ENCODE measurements at regions not wholly inside any gene's neighbourhood (a gene's known extent, or its start where the extent isn't known, plus 50 kb on each side); places are given as distances from the start of the nearest gene placed in this dataset.

GRCh38 chr1:221072214-221072613, 193.0 kb downstream of the HLX start:
- DNase-seq, result no peak

- peak; percentile 26 for DNase-seq
Observed at GRCh38 chr1:221074332-221074731, 195.1 kb downstream of the HLX start.

- no peak for DNase-seq
Observed at GRCh38 chr1:221075911-221076310, 196.7 kb downstream of the HLX start.

- DNase-seq, result peak; percentile 44
Observed at GRCh38 chr1:221076391-221076811, 197.2 kb downstream of the HLX start.

GRCh38 chr1:221078260-221078965, 199.2 kb downstream of the HLX start:
- DNase-seq, result peak; percentile 38

GRCh38 chr1:221083902-221084301, 204.7 kb downstream of the HLX start:
- no peak for DNase-seq

GRCh38 chr1:221084681-221085080, 205.4 kb downstream of the HLX start:
- no peak for DNase-seq

DNA sequence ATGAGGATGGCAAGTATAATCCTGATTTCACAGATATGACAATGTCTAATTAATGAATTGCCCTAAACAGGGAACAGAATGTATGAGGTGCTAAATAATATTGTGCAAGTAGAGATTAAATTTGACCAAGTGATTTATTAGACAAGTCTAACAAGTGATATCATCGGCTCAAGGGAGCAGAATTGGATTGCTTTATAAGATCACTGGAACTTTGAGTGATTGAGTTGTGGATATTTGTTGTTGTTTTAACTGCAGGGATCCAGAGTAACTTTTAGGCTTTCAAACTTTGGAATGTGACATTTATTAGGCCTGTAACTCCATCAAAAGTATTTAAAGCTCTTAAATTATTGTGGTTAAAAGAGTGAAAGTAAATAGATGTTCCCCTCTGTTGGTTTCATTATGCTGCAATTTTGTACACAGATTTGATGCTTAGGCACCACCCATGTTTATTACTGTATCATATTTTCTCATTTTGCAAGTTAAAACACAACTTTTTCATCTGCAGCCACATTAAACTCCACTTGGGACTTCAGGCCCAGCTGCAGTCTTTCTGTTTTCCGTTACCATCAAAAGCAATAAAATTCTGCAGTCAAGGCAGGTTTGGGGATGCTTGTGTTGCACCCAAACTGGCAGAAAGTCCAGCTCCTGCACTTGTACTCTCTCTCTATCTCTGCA, 206.6 kb downstream of the HLX start:
- peak; percentile 44 for DNase-seq

GRCh38 chr1:221087919-221088318, 208.7 kb downstream of the HLX start:
- no peak for DNase-seq

DNA sequence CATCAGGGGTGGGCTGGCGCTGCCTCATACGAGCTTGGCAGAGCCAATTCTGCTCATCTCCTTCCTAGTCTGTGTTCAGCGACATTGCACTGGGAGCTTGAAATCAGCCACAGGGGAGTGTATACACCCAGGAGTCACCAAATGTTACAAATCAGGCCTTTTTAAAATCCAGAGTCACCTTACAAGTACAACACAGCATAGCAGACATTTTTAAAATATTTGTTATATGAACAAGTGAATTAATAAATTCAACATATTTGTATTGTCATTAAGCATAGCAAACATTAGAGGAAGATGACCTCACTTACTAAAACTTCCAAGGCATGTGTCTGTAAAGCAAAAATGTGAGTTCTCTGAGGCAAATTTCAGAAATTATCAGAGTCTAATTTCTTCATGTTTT, 210.0 kb downstream of the HLX start:
- DNase-seq, result peak; percentile 84

GRCh38 chr1:221089803-221090202, 210.6 kb downstream of the HLX start:
- no peak for DNase-seq

DNA sequence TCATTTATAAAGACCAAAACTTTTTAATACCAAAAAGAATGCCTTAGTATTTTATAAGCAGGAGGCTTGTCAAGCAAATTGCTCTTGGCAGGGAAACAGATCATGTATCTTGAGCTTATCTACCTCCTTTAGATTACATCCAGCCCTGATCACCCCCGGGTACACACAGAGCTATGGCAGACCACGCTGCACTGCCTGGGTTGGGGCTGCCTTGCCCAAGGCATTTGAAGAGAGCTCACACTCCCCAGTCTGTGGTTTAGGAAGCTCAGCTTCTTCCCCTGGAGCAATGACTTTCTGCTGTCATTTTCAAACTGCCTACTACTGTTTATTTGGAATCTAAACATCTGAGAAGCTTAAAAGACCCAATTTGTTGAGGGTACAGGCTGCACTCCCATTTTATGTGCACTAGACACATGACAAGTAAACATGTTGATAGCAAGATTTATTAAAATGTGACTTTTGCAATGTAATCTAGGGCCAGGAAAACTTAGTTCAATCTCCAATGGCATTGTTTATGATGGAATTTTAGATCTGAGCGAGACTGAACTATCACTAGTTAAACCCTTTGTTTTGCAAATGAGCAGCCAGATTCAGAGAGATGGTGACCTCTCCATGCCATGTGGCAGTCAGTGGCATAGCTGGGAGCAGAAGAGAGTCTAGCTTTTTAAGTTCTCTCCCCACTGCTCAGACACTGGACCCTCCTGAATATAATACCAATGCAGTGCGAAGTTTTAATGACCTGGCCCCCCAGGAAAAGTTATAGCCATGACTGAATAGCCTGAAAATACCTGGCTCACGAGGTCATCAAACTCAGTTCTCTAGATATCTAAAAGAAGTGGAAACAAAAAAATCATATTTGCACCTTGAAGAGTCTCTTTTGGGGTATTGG, 214.9 kb downstream of the HLX start:
- peak; percentile 38 for DNase-seq

GRCh38 chr1:221097479-221098281, 218.4 kb downstream of the HLX start:
- peak; percentile 99 for DNase-seq

DNA sequence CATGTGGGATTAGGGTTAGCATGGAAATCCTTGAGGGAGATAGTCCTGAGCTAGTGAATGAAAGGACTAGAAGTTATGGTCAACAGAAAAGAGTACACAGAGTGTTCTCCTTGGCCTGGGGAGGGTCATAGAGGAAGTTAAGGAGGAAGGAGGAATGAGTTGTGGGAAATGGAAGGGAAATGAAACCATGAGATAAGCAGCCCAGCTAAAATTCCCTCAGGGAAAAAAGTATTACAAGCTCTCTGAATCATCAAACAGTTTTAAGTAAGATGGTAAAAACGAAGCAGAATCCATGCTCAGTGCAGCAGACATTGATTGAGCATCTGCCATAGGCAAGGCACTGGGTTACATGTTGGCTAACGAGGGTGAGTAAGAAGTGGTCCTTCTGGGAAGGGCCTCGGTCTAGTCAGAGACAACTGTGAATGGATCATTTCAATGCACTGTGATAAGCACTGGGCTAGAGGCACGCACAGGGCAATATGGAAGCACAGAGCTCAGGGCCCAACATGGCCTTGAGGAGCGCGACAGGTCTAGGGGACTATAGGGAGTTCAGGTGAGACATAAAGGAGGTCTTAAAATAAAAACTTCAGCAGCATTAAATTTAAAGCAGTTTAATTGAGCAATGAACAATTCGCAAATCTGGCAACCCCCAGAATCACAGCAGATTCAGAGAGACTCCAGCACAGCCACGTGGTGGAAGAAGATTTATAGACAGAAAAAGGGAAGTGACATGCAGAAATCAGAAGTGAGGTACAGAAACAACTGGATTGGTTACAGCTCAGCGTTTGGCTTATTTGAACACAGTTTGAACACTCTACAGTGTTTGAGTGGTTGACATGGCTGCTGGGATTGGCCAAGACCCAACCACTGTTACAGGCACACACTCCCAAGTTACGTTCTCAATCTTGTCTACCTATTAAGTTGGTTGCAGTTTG, 219.5 kb downstream of the HLX start:
- DNase-seq, result peak; percentile 61

- no peak for DNase-seq
Observed at GRCh38 chr1:221099747-221100595, 220.7 kb downstream of the HLX start.

DNA sequence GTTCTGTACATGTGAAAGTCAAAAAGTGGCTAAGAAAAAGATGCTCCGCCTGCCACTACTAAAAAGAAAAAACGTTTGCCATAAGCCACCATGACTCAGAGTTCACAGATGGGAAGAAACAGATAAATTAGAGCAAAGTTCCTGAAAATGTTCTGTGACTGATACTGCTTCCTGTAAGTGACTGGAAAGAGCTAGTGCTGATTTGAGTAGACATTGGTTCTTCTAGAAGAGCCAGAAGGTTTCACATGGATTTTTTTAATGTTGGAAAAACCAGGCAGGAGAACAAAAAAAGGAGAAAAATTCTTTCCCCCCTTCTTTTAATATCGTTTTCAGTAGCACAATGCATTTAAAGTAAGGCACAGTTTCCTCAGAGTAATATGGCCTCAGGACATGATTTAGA, 221.4 kb downstream of the HLX start:
- peak; percentile 95 for DNase-seq

DNA sequence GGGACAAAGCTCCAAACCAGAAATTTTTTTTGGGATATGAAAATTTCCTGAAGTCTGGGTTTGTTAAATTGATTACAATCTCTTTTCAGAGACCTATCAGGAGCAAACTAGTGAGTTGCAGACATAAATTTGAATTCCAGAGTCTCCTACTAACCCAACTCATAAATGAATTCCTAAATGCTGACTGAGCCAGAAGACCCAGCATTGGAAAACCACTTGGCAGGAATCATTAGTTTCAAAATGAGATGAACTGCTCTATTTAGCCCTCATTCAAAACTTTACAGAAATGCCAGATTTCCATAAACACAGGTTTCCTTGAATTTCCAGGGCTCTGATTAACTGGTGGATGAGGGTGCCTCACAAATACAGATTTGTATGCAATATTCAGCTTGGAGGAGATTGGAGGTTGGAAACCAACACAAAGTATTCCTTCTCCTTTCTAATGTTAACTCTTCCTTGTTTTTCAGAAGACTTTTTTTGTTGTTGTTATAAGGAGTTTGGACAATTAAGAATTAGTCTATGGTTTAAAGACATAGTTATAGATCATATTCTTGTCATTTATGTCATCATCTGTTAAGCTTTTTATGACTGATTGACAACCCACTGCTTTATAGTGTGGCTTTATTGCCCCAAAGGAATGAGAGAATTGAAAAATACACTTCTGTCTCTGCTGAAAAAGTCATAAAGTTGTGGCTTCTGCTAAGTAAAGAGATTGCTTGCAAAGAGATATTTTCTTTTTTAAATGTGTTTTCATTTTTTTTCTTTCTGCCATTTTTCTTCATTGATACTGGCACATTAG, 222.8 kb downstream of the HLX start:
- peak; percentile 95 for DNase-seq

GRCh38 chr1:221104596-221104995, 225.4 kb downstream of the HLX start:
- no peak for DNase-seq

DNA sequence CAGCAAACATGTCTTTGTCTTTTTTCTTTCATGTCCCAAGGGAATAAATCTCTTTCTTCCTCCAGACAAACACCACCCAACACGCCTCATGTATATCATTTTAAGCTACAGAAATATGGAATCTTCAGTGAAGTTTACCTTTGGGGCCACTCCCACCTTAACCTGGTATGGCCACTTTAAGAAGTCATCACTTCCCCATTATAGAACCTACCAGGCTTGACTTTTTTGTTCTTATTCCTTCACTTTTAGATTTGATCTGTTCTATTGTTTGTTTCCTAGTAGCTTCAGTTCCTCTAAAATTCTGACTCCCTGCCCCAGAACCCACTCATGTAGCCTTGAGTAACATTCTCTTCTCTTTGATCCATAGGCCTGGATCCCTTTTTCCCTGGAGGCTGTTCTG, 226.3 kb downstream of the HLX start:
- DNase-seq, result no peak

DNA sequence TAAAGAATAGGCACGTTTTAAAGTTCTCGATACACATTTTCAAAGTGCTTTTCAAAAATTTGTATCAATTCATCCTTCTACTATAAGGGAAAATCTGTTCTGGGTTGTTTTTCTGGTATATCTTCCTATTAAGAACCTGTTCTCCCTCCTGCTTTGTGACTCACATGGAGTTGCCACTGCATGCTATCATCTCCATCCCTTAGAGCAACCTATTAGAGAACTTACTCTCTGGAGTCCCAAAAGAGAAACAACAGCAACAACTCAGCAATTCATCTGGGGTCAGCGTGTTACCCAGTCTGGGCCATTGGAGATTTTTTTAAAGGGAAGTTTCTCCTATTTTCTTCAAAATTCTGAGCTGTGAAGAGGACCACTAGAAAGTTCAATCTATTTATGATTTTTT, 227.4 kb downstream of the HLX start:
- DNase-seq, result no peak

Data from fibroblast of skin of right biceps (primary cell).